ENCODE measurements at regions not wholly inside any gene's neighbourhood (a gene's known extent, or its start where the extent isn't known, plus 50 kb on each side); places are given as distances from the start of the nearest gene placed in this dataset.
"Not testable (repeated sequence)": the region's sequence is repeated elsewhere in the genome, so short reads cannot be mapped to it uniquely, and the experiment has no call there.

GRCh38 chr13:56622840-56623239 lies 517.9 kb upstream of the PRR20A start:
- no peaks in the 10 kb centered on the region for H3K36me3 ChIP-seq
- DNase-seq (no peak), ATAC-seq (no peak)
- H3K27ac ChIP-seq = no peak overlapping the region
- WGBS, 4 donors = 68 to 81% (median 78%) methylated on average over 4 of the region's 4 CpGs
- TF ChIP-seq POLR2A (IDR thresholded peaks at IDR 0.05) = no peak
- TF ChIP-seq, protein P1, sequence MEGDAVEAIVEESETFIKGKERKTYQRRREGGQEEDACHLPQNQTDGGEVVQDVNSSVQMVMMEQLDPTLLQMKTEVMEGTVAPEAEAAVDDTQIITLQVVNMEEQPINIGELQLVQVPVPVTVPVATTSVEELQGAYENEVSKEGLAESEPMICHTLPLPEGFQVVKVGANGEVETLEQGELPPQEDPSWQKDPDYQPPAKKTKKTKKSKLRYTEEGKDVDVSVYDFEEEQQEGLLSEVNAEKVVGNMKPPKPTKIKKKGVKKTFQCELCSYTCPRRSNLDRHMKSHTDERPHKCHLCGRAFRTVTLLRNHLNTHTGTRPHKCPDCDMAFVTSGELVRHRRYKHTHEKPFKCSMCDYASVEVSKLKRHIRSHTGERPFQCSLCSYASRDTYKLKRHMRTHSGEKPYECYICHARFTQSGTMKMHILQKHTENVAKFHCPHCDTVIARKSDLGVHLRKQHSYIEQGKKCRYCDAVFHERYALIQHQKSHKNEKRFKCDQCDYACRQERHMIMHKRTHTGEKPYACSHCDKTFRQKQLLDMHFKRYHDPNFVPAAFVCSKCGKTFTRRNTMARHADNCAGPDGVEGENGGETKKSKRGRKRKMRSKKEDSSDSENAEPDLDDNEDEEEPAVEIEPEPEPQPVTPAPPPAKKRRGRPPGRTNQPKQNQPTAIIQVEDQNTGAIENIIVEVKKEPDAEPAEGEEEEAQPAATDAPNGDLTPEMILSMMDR (IDR thresholded peaks at IDR 0.05) = no peak
- no peaks in the 10 kb centered on the region for H3K27me3 ChIP-seq
- no peaks in the 10 kb centered on the region for H3K4me1 ChIP-seq
- no peak overlapping the region for H3K4me3 ChIP-seq
- intact Hi-C loops (cut with DNase I) = no loop called here
- peaks cover 0 to 39% (median 12%) of the 10 kb centered on the region in 12 donors for H3K9me3 ChIP-seq

DNA sequence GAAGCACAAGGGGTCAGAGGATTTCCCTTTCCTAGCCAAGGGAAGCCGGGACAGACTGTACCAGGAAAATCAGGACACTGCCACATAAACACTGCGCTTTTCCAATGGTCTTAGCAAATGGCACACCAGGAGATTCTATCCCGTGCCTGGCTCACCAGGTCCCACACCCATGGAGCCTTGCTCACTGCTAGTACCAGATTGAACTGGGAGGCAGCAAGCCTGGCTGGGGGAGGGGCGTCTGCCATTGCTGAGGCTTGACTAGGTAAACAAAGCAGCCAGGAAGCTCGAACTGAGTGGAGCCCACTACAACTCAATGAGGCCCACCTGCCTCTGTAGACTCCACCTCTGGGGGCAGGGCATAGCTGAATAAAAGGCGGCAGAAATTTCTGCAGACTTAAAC lies 511.8 kb upstream of the PRR20A start:
- DNase-seq; H3K4me1 ChIP-seq; H3K27me3 ChIP-seq; H3K27ac ChIP-seq; ATAC-seq; H3K4me3 ChIP-seq; intact Hi-C loops (cut with DNase I); H3K36me3 ChIP-seq: not testable (repeated sequence)
- 80 to 85% (median 83%) methylated on average over 6 of the region's 6 CpGs for WGBS, 4 donors
- H3K9me3 ChIP-seq = peaks cover 0 to 46% (median 4%) of the 10 kb centered on the region in 12 donors

- not testable (repeated sequence) for H3K27ac ChIP-seq
- 74 to 84% (median 81%) methylated on average over 3 of the region's 3 CpGs for WGBS, 4 donors
Observed at GRCh38 chr13:56631060-56631459, 509.7 kb upstream of the PRR20A start.

DNA sequence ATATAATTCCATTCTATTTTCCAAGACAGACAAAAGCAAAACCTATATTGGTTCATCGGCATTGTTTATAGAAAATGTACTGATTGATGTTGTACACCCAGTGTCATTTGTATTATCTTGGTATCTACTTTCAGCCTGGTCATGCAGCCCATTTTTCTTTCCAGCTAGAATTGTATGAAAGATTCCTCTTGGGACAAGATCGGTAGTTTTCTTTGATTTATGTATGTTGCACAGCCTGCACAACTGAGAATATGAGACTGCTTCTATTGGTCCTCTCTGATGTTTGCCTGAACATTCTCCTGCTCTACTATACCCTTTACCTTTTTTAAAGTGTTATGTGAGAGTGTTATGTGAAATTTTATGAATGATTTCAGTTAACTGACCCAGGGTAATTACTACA lies 487.7 kb upstream of the PRR20A start:
- peaks cover 0 to 17% (median 0%) of the 10 kb centered on the region in 12 donors for H3K9me3 ChIP-seq

More at GRCh38 chr13:56631060-56631459, 509.7 kb upstream of the PRR20A start:
- ATAC-seq; intact Hi-C loops (cut with DNase I); H3K27me3 ChIP-seq; DNase-seq; H3K4me1 ChIP-seq; H3K4me3 ChIP-seq; H3K36me3 ChIP-seq: not testable (repeated sequence)
- H3K9me3 ChIP-seq = peaks cover 0 to 40% (median 2%) of the 10 kb centered on the region in 12 donors

DNA sequence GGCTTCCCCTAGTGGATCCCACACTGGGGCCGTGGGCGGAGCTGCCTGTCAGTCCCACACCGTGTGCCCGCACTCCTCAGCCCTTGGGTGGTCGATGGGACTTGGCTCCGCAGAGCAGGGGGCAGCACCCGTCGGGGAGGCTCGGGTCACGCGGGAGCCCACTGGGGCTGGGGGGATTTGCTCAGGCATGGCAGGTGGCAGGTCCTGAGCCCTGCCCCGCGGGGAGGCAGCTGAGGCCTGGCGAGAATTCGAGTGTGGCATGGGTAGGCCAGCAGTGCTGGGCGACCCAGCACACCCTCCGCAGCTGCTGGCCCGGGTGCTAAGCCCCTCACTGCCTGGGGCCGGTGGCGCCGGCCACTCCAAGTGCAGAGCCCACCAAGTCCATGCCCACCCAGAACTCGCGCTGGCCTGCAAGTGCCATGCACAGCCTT lies 481.7 kb upstream of the PRR20A start:
- no peak overlapping the region for H3K4me3 ChIP-seq
- H3K36me3 ChIP-seq = no peaks in the 10 kb centered on the region
- ATAC-seq (no peak), DNase-seq (peak in 1 of 5 donors; percentile 49)
- intact Hi-C loops (cut with DNase I) = no loop called here
- peaks cover 0 to 31% (median 13%) of the 10 kb centered on the region in 12 donors for H3K9me3 ChIP-seq
- TF ChIP-seq POLR2A (IDR thresholded peaks at IDR 0.05) = no peak
- TF ChIP-seq, protein P1 (IDR thresholded peaks at IDR 0.05) = no peak
- H3K4me1 ChIP-seq = no peaks in the 10 kb centered on the region
- 93 to 96% (median 94%) methylated on average over 15 to 23 of the region's 23 CpGs for WGBS, 4 donors
- no peaks in the 10 kb centered on the region for H3K27me3 ChIP-seq
- H3K27ac ChIP-seq = no peak overlapping the region

More for the DNA sequence above, 487.7 kb upstream of the PRR20A start:
- DNase-seq (no peak), ATAC-seq (no peak)
- Histone ChIP-seq H3K36me3 (no peaks in the 10 kb centered on the region), H3K4me1 (no peaks in the 10 kb centered on the region), H3K4me3 (no peak overlapping the region), H3K27me3 (no peaks in the 10 kb centered on the region), H3K27ac (no peak overlapping the region)
- intact Hi-C loops (cut with DNase I) = no loop called here
- TF ChIP-seq POLR2A (IDR thresholded peaks at IDR 0.05) = no peak
- TF ChIP-seq, protein P1 (IDR thresholded peaks at IDR 0.05) = no peak
- WGBS, 4 donors = 86 to 94% (median 92%) methylated on average over 2 of the region's 2 CpGs

Data from heart left ventricle (tissue), 16 donors.